Inflammatory macrophage (primary cell): ENCODE measurements at regions not wholly inside any gene's neighbourhood (a gene's known extent, or its start where the extent isn't known, plus 50 kb on each side); places are given as distances from the start of the nearest gene placed in this dataset.

Source experiments
- DNase-seq, 2 donors: peaks; one replicate each; pipeline ENCODE4 v3.0.0-alpha.2; 2020 to 2022

GRCh38 chr3:66692766-66693150 is 191.9 kb upstream of the LRIG1 start:
- no peak for DNase-seq

- DNase-seq = no peak
Observed at GRCh38 chr3:66693461-66694031, 192.7 kb upstream of the LRIG1 start.

- DNase-seq = no peak
Observed at GRCh38 chr3:66702126-66702525, 201.3 kb upstream of the LRIG1 start.

- DNase-seq = peak; percentile 20 to 49
Observed at GRCh38 chr3:66703501-66703900, 202.7 kb upstream of the LRIG1 start.

- DNase-seq = no peak
Observed at GRCh38 chr3:66705076-66705475, 204.3 kb upstream of the LRIG1 start.

GRCh38 chr3:66706890-66707289 is 206.1 kb upstream of the LRIG1 start:
- DNase-seq = no peak

DNA sequence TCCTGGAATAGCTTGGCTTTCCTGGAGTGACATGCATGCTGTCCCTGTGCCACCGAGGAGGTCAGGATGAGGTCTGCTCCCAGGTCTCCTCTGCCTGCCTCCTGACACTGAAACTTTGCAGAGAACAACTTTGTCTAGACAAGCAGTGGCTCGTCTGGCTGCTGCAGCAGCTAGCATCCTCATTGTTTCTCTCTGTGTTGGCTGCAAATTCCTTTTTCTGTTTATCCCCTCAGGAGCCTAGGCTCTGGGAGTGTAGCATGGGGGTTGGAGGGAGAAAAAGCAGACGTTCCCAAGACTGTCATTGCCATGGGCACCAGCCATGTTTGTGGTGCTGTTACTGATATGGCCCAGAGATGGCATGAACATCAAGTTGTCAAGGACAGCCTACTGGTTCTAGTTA is 208.7 kb upstream of the LRIG1 start:
- DNase-seq = no peak

- no peak for DNase-seq
Observed at GRCh38 chr3:66712210-66712609, 211.4 kb upstream of the LRIG1 start.

DNA sequence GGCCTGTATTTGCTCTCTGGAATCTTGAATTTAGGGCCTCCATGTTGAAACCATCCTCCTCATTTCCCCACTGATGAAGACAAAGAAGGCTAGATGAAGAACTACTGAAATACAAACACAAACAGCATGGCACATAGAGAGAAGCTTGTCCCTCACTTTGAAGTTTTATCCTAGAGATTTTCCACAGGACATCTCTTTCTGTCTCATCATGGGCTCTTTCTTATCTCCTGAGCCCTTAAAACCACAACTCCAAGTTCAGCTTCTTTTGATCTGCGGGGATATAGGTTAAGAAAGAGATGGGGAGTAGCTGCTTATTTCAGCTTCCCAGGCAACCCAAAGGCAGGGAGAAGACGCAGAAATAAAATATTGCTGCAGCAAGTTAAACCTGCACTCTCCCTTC is 213.1 kb upstream of the LRIG1 start:
- DNase-seq = no peak

DNA sequence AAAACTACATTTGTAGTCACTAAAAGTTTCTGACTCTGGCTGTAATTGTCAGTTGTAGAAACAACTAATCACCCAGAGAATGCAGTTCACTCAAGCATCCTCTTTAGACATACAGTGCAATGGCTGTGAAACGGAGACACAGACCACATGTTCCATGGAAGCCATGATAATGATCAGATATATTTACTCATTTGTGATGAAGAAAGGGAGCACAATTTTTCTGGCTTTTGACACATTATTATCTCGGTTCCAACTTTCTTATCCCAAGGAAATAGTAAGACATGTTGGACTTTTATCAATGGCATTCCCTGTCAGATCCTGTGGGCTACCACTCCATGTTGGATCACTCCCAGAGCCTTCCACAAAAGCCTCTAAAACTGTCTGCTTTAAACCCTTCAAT is 215.0 kb upstream of the LRIG1 start:
- no peak for DNase-seq

DNA sequence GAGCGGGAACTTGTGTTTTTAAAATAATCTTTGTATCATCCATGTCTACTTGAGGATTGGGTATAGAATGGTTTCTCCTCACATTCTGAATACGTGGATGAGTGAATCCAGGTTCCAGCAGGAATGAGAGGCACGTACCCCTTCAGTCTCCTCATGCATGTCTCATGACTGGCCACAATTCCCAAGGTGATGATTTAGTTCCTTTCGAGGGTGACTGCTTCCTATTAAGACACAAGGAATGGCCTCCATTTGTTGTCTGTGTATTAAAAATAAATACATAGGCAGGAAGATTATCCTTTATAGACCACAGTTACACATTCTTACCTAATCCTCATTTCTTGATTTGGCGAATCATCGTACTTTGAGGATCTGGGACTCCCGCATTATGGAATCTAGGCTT is 217.0 kb upstream of the LRIG1 start:
- DNase-seq = no peak

- no peak for DNase-seq
Observed at GRCh38 chr3:66719796-66720356, 219.1 kb upstream of the LRIG1 start.

- DNase-seq = no peak
Observed at GRCh38 chr3:66720508-66720907, 219.7 kb upstream of the LRIG1 start.

- no peak for DNase-seq
Observed at GRCh38 chr3:66722675-66723074, 221.9 kb upstream of the LRIG1 start.

GRCh38 chr3:66723231-66723630 is 222.4 kb upstream of the LRIG1 start:
- no peak for DNase-seq

GRCh38 chr3:66729687-66730393 is 229.0 kb upstream of the LRIG1 start:
- no peak for DNase-seq

DNA sequence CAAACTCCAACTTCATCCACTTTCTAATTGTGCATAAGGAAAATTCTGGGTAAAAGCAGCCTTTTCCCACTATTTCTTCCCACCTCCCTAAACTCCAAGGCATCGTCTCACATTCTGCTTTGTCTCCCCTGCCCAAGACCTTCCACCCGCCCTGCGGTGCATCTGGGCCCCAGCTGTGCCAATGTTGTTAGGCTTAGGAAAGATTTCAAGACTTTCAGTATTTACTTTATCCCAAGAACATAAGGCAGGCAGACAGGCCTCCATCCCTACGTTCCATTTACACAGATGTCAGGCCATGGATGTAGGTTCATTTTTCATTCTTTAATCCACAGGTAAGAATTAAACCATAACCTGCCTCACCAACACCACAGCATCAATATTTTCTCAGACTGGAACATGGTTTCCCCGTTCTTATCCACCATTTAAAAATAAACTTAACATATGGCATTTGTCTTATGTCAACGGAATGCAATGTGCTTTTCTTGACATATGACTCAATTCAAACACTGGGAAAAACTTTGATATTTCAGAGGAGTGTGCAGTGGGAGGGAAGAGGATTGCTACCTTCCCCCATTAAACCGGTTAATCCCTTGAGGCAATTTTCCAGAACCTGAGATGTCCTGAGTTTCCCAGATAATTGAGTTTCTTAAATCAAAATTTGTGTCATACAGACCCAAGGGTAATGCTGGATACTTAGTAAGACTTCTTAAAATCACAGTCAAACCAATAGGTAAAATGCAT is 238.0 kb upstream of the LRIG1 start:
- no peak for DNase-seq

DNA sequence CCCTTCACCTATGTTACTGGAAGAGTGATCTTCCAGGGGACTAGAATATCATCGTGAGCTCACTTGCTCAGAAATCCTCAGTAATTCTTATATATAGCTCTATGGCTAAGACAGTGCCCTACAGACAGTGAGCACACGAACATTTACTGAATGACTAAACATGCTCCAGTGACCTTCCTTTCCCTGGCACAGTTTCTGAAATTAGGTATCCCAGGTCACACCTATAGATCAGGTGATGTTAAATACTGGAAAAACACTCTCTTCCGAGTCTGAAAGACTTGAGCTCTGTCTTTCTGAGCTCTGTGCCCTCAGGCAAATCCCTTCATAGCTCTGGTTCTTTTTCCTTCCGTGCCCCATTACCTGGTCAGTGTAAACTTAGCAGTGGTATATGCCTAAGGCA is 239.4 kb upstream of the LRIG1 start:
- DNase-seq = no peak

DNA sequence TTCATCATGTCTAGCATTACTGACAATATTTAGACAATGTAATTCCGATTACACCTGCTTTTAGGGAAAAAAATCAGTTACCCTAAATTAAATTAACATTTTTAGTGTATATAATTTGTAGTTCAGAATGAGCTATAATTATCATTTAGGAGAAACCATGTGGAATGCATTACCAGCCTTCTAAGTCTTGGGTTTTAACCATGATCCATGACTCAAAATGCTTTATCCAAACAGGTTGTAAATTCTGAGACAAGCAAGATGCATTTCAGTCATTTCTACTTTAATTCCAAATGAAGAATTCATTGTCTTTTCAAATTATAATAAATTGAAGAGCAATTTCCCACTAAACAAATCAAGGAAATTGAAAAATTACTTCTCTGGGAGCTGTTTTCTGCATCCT is 243.7 kb upstream of the LRIG1 start:
- DNase-seq = no peak

DNA sequence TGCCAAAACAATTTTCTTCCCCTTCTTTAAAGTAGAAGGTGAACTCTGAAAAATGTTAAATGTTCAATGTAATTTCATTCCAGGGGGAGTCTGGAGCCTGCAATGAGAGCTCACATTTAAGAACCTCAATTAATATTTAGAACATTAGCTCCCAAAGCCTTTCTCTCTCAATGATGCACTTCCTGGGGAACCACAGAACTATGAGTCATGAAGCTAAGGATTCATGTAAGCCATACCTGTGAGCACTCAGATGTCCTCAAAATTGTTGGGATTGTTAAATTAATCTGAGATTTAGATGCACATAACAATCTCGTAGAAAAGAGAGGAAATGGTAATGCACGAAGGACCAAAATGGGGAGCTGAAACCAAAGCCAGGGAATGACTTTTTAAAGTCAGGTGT is 244.2 kb upstream of the LRIG1 start:
- no peak for DNase-seq

DNA sequence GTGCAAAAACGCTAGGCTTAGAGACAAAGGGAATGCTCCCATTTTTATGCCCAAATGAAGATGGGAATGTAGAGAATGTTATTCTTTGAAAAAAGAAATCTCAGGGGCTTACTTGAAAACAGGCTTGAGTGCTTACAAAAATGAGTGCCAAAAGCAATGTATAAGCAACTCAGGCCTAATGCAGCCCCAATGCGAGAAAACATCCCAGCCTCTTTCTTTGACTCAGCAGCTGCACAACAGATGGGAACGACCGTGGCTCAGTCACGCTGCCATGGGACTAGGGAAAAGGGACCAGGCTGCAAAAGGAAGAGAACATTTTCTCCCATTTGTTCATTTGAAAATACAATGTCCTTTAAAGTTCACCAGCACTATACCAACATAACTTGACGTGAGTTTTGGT is 246.4 kb upstream of the LRIG1 start:
- DNase-seq = no peak

GRCh38 chr3:66747696-66748095 is 246.9 kb upstream of the LRIG1 start:
- no peak for DNase-seq

DNA sequence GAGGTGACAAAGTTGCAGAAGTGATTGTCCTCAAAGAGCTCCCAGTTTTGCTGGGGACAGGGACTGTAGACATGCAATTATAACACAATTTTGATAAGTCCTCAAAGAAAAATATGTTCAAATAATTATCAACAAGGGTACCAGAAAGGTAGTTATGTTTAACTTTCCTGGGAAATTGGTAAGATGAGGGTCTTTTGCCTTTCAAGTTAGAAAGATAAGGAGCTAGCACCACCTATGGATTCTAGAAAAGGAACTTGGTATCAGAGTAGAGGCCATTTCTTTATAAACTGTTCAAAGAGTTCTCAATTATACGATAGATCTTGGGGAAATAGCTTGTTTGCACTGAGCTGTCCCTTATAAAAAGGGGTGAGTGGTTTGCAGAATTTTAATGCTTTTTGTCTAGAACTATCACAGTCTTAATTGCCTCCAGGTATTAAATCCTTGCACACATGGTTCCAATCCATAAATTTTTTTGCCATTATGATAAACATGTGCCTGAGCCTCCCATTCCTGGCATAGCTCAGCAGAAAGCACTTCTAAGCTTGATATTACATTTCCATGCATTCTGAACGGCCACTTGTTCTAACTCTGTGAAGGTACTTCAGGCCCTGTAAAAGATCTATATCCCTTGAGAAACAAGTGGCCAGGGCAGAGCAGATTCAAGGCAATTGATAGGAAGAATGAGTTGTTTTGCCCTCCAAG is 247.5 kb upstream of the LRIG1 start:
- DNase-seq = no peak
